GM19043 (cell line): ENCODE measurements at regions not wholly inside any gene's neighbourhood (a gene's known extent, or its start where the extent isn't known, plus 50 kb on each side); places are given as distances from the start of the nearest gene placed in this dataset.

Source experiments
- ATAC-seq: cut with Tn5 transposase; IDR thresholded peaks from one replicate; pipeline ENCODE4 v1.9.1; 2021; ENCODE audit warnings: low read depth; ENCODE audit not compliant: unreplicated experiment

- no peak for ATAC-seq
Measured at GRCh38 chr18:75824661-75825060, 397.2 kb upstream of the SMIM21 start.

- ATAC-seq: no peak
Measured at GRCh38 chr18:75823471-75823870, 396.0 kb upstream of the SMIM21 start.

- ATAC-seq: no peak
Measured at GRCh38 chr18:75818383-75818782, 390.9 kb upstream of the SMIM21 start.

- ATAC-seq: no peak
Measured at GRCh38 chr18:75815767-75816166, 388.3 kb upstream of the SMIM21 start.

GRCh38 chr18:75812761-75813160 is 385.3 kb upstream of the SMIM21 start:
- ATAC-seq: no peak

GRCh38 chr18:75810961-75811551 is 383.6 kb upstream of the SMIM21 start:
- ATAC-seq: no peak

- ATAC-seq: no peak
Measured at GRCh38 chr18:75810516-75810915, 383.0 kb upstream of the SMIM21 start.

- ATAC-seq: no peak
Measured at GRCh38 chr18:75809926-75810255, 382.4 kb upstream of the SMIM21 start.

- ATAC-seq: no peak
Measured at GRCh38 chr18:75809151-75809925, 381.8 kb upstream of the SMIM21 start.

GRCh38 chr18:75805265-75805664 is 377.8 kb upstream of the SMIM21 start:
- ATAC-seq: no peak

GRCh38 chr18:75802681-75803080 is 375.2 kb upstream of the SMIM21 start:
- no peak for ATAC-seq

GRCh38 chr18:75801178-75801577 is 373.7 kb upstream of the SMIM21 start:
- ATAC-seq: no peak

GRCh38 chr18:75800331-75800648 is 372.8 kb upstream of the SMIM21 start:
- no peak for ATAC-seq

GRCh38 chr18:75799449-75800330 is 372.2 kb upstream of the SMIM21 start:
- ATAC-seq: no peak

GRCh38 chr18:75797046-75797445 is 369.5 kb upstream of the SMIM21 start:
- no peak for ATAC-seq

GRCh38 chr18:75790796-75791195 is 363.3 kb upstream of the SMIM21 start:
- no peak for ATAC-seq

GRCh38 chr18:75790111-75790510 is 362.6 kb upstream of the SMIM21 start:
- no peak for ATAC-seq

- ATAC-seq: no peak
Measured at GRCh38 chr18:75785834-75786233, 358.3 kb upstream of the SMIM21 start.

- no peak for ATAC-seq
Measured at GRCh38 chr18:75785206-75785605, 357.7 kb upstream of the SMIM21 start.

- ATAC-seq: no peak
Measured at GRCh38 chr18:75784390-75784789, 356.9 kb upstream of the SMIM21 start.

- ATAC-seq: no peak
Measured at GRCh38 chr18:75783566-75784281, 356.2 kb upstream of the SMIM21 start.
